Epithelial cell of esophagus (primary cell): ENCODE measurements at regions not wholly inside any gene's neighbourhood (a gene's known extent, or its start where the extent isn't known, plus 50 kb on each side); places are given as distances from the start of the nearest gene placed in this dataset.

Experiments used
- DNase-seq: peaks from one replicate; pipeline ENCODE4 v3.0.0; 2010; ENCODE audit warnings: low read depth
- H3K4me3 ChIP-seq: 2 replicates; pipeline ENCODE4 v1.5.1; 2011; ENCODE audit warnings: mild to moderate bottlenecking, low read length, control low read depth
- CTCF ChIP-seq: IDR thresholded peaks from 2 replicates; pipeline ENCODE4 v1.5.1; 2011; ENCODE audit warnings: low read depth, mild to moderate bottlenecking, low read length, control low read depth, inconsistent platforms; ENCODE audit not compliant: insufficient read depth; ENCODE audit errors: missing control alignments

DNA sequence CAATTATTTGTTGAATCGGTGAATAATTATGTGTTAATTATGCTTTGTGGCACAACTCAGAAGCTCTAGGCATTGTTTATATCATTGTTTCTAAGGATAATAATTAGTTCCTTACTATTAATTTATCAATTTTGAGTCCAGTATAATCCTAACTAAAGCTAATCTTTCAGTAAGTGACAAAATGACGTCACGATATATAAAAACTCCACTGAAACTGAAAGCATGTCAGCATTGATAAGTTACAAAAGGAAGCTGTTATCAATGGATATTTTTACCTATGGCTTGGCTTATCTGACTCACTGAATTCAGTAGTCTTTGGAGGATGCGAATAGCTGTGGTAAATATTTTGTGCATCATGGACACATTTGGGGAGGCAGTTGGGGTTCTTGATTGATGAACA is 793.1 kb downstream of the NXPH1 start:
- TF ChIP-seq CTCF: no peak
- H3K4me3 ChIP-seq: no peak overlapping the region
- no peak for DNase-seq

- H3K4me3 ChIP-seq: no peak overlapping the region
- no peak for TF ChIP-seq CTCF
- no peak for DNase-seq
Measured at GRCh38 chr7:9231630-9232121, 798.3 kb downstream of the NXPH1 start.

GRCh38 chr7:9240001-9240400 is 806.6 kb downstream of the NXPH1 start:
- H3K4me3 ChIP-seq: no peak overlapping the region
- DNase-seq: no peak
- TF ChIP-seq CTCF: no peak

GRCh38 chr7:9241826-9242225 is 808.4 kb downstream of the NXPH1 start:
- no peak overlapping the region for H3K4me3 ChIP-seq
- DNase-seq: no peak
- no peak for TF ChIP-seq CTCF

DNA sequence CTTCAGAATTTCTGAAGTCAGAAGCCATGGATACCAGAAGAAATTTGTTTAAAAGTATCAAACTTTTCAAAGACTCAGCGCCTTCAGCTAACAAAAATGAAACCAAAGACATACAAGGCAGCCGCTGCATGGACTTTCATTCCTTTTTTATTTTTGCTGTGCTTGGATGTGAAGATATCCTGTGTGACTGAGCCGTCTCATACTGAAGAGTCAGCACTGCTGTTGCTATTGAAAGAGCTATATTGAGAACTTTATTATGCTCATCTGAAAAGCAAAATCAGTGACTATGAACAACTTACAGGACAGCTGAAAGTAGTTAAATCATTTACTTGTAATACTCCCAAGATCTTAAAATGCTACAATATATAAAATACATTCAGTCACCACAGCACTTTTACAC is 809.2 kb downstream of the NXPH1 start:
- no peak for DNase-seq
- no peak for TF ChIP-seq CTCF
- no peak overlapping the region for H3K4me3 ChIP-seq

- TF ChIP-seq CTCF: no peak
- DNase-seq: no peak
- H3K4me3 ChIP-seq: no peak overlapping the region
Measured at GRCh38 chr7:9250876-9251275, 817.5 kb downstream of the NXPH1 start.

GRCh38 chr7:9264395-9264794 is 831.0 kb downstream of the NXPH1 start:
- H3K4me3 ChIP-seq: no peak overlapping the region
- DNase-seq: no peak
- TF ChIP-seq CTCF: no peak
